Activated CD8-positive, alpha-beta T cell treated with anti-CD3 and anti-CD28 coated beads, Interleukin-2, amount 10 ng/mL, durations not matched to agents 7 days and 5 days (primary cell): ENCODE measurements at regions not wholly inside any gene's neighbourhood (a gene's known extent, or its start where the extent isn't known, plus 50 kb on each side); places are given as distances from the start of the nearest gene placed in this dataset.

Experiments
- ATAC-seq: fragments of 150-1000 bp; cut with Tn5 transposase; one replicate; pipeline ENCODE4 v1.10.0; 2021; ENCODE audit warnings: moderate library complexity
- CTCF ChIA-PET: fragments of 350-600 bp; sonication (Branson Sonifier 250); formaldehyde crosslinking; loops from one replicate; lab custom pipeline; 2021; ENCODE audit warnings: antibody characterized with exemption; lab: Charles Lee
- POLR2A ChIA-PET: fragments of 350-600 bp; sonication (Branson Sonifier 250); formaldehyde crosslinking; loops from one replicate; lab custom pipeline; 2021; ENCODE audit warnings: antibody characterized with exemption; lab: Charles Lee
- DNase-seq: peaks from one replicate; pipeline ENCODE4 v3.0.0-alpha.2; 2020
- H3K27ac Mint-ChIP-seq: one replicate; pipeline ENCODE4 v1.8.0; 2021; ENCODE audit warnings: mild to moderate bottlenecking, mixed read lengths
- H3K27me3 Mint-ChIP-seq: one replicate; pipeline ENCODE4 v1.8.0; 2021; ENCODE audit warnings: low read depth, mixed read lengths
- H3K36me3 Mint-ChIP-seq: one replicate; pipeline ENCODE4 v1.8.0; 2021; ENCODE audit warnings: low read depth, mixed read lengths
- H3K4me1 Mint-ChIP-seq: one replicate; pipeline ENCODE4 v1.8.0; 2021; ENCODE audit warnings: low read depth, mixed read lengths
- H3K4me3 Mint-ChIP-seq: one replicate; pipeline ENCODE4 v1.8.0; 2021; ENCODE audit warnings: mild to moderate bottlenecking, mixed read lengths
- H3K9me3 Mint-ChIP-seq: one replicate; pipeline ENCODE4 v1.8.0; 2022; ENCODE audit warnings: mixed read lengths; ENCODE audit not compliant: insufficient read depth

DNA sequence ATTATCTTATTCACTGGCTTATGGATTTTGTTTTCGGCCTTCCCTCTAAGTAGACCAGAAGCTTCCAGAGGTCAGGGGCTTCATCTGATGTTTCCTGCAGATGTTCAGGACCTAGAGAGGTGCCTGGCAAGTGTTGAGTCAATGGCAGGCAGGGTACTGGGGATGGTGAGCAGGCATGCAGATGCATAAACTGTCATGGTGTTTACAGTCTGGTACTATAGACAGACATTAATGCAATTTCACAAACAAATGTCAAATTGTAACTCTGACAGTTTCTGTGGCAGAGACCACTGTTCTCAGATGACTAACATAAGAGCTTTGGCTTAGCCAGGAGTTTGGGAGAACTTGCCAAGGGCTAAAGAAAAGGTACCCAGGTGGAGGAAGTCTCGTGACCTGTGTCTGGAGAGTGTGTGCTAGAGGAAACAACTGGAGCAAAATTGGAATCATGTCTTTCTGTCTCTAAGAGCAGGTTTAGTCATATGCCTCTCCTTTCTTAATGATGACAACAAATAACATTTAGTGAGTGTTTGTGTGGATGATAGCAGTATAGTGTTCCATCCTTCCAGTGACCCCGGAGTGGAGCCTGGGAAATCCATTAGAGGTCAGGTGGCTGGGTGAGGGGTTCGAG is 53.7 kb upstream of the TRAK1 start:
- Mint-ChIP-seq H3K4me3 (no peak overlapping the region), H3K27ac (no peak overlapping the region), H3K4me1 (no peaks in the 10 kb centered on the region), H3K9me3 (no peaks in the 10 kb centered on the region), H3K36me3 (peaks cover 10% of the 10 kb centered on the region), H3K27me3 (no peaks in the 10 kb centered on the region)
- ChIA-PET POLR2A (interaction anchor here (0.6 kb wide), 1 partner anchor 1632 kb away, joined by 3 read pairs; no protein-coding TSS in a partner anchor), CTCF (no interaction called here)
- DNase-seq, result no peak
- ATAC-seq, result no peak

DNA sequence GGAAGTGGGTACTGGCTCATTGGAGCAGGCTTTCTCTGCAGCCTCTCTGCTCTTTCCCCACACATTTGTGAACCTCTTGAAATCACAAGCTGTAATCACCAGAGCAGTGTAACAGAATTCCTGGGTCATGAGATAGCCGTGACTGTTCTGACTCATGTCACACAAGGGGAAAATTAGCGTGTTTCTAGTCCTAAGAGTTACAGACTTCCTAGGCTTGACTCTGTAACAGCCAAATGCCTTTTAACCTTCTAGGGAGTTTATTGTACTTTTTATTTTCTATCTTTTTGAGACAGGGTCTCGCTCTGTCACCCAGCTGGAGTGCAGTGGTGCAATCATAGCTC is 54.7 kb upstream of the TRAK1 start:
- POLR2A ChIA-PET, result interaction anchor here (0.7 to 1.0 kb wide), 2 partner anchors 14 to 24 kb away, joined by 3 read pairs; no protein-coding TSS in a partner anchor
- no peak overlapping the region for H3K27ac Mint-ChIP-seq
- CTCF ChIA-PET, result interaction anchor here (0.6 kb wide), 1 partner anchor 64 kb away, joined by 3 read pairs; no protein-coding TSS in a partner anchor

GRCh38 chr3:42035816-42036482 is 55.2 kb upstream of the TRAK1 start:
- no peak overlapping the region for H3K27ac Mint-ChIP-seq
- CTCF ChIA-PET, result no interaction called here
- no peak overlapping the region for H3K4me3 Mint-ChIP-seq
- DNase-seq, result no peak
- H3K9me3 Mint-ChIP-seq, result no peaks in the 10 kb centered on the region
- H3K4me1 Mint-ChIP-seq, result no peaks in the 10 kb centered on the region
- no peaks in the 10 kb centered on the region for H3K27me3 Mint-ChIP-seq
- H3K36me3 Mint-ChIP-seq, result peaks cover 10% of the 10 kb centered on the region
- POLR2A ChIA-PET, result interaction anchor here (0.7 to 1.0 kb wide), 2 partner anchors 14 to 23 kb away, joined by 3 read pairs; no protein-coding TSS in a partner anchor
- ATAC-seq, result no peak

More for the DNA sequence above, 54.7 kb upstream of the TRAK1 start:
- Mint-ChIP-seq H3K4me1 (no peaks in the 10 kb centered on the region), H3K27me3 (no peaks in the 10 kb centered on the region), H3K9me3 (no peaks in the 10 kb centered on the region), H3K4me3 (no peak overlapping the region), H3K36me3 (peaks cover 10% of the 10 kb centered on the region)
- ATAC-seq (no peak), DNase-seq (no peak)

GRCh38 chr3:42035007-42035406 is 56.1 kb upstream of the TRAK1 start:
- H3K4me1 Mint-ChIP-seq, result no peaks in the 10 kb centered on the region
- DNase-seq, result no peak
- ATAC-seq, result no peak
- no peaks in the 10 kb centered on the region for H3K27me3 Mint-ChIP-seq
- no peak overlapping the region for H3K27ac Mint-ChIP-seq
- ChIA-PET POLR2A (no interaction called here), CTCF (no interaction called here)
- no peaks in the 10 kb centered on the region for H3K9me3 Mint-ChIP-seq
- H3K36me3 Mint-ChIP-seq, result peaks cover 10% of the 10 kb centered on the region
- H3K4me3 Mint-ChIP-seq, result no peak overlapping the region

DNA sequence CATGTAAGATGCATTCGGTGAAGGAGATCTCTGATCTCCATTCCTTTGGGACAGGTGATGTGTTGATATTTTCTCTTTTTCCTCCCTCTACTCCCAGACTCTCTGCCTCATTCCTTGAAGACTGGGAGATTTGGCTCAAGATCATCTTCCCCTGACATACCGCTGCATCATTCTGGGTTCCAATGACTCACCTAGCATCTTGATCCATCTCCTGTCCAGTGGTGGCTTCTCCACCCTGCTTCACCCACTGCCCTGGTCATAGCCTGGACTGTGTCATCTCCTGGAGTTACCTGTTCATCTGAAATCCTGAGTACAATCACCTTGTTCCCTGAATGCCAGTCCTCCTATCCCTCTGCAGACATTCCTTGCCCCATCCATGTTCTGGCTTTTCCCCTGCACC is 57.4 kb upstream of the TRAK1 start:
- CTCF ChIA-PET, result no interaction called here
- Mint-ChIP-seq H3K27ac (no peak overlapping the region), H3K4me3 (no peak overlapping the region), H3K4me1 (no peaks in the 10 kb centered on the region), H3K9me3 (no peaks in the 10 kb centered on the region), H3K27me3 (no peaks in the 10 kb centered on the region), H3K36me3 (peaks cover 7% of the 10 kb centered on the region)
- ATAC-seq (no peak), DNase-seq (no peak)
- POLR2A ChIA-PET, result no interaction called here

GRCh38 chr3:42032693-42033349 is 58.3 kb upstream of the TRAK1 start:
- H3K9me3 Mint-ChIP-seq, result no peaks in the 10 kb centered on the region
- ATAC-seq (no peak), DNase-seq (no peak)
- no peak overlapping the region for H3K4me3 Mint-ChIP-seq
- H3K27ac Mint-ChIP-seq, result no peak overlapping the region
- H3K4me1 Mint-ChIP-seq, result no peaks in the 10 kb centered on the region
- ChIA-PET POLR2A (no interaction called here), CTCF (no interaction called here)
- H3K27me3 Mint-ChIP-seq, result no peaks in the 10 kb centered on the region
- peaks cover 7% of the 10 kb centered on the region for H3K36me3 Mint-ChIP-seq

- no peak for DNase-seq
- no peaks in the 10 kb centered on the region for H3K4me1 Mint-ChIP-seq
- ChIA-PET POLR2A (no interaction called here), CTCF (no interaction called here)
- H3K27ac Mint-ChIP-seq, result no peak overlapping the region
- H3K4me3 Mint-ChIP-seq, result no peak overlapping the region
- no peaks in the 10 kb centered on the region for H3K27me3 Mint-ChIP-seq
- no peaks in the 10 kb centered on the region for H3K9me3 Mint-ChIP-seq
- H3K36me3 Mint-ChIP-seq, result peaks cover 7% of the 10 kb centered on the region
- no peak for ATAC-seq
Measured at GRCh38 chr3:42031808-42032480, 59.2 kb upstream of the TRAK1 start.

DNA sequence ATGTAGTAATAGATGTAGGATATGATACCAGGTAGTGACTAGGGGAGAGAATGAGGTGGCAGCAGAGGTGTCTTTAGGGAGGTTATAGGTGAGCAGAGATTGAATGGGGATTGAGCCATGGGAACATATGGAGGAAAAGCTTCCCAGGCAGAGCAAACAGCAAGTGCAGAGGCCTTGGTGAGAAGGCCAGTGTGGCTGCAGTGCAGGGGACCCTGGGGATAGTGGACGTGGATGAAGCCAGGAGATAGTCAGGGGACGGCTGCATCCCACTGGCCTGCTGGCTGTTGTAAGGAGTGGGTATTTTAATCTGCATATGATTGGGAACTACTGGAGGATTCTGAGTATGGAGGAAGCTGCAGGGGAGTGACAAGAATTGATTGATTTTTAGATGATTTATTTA is 62.7 kb upstream of the TRAK1 start:
- no peaks in the 10 kb centered on the region for H3K9me3 Mint-ChIP-seq
- ATAC-seq (no peak), DNase-seq (no peak)
- H3K36me3 Mint-ChIP-seq, result no peaks in the 10 kb centered on the region
- ChIA-PET CTCF (no interaction called here), POLR2A (no interaction called here)
- H3K27me3 Mint-ChIP-seq, result no peaks in the 10 kb centered on the region
- H3K4me3 Mint-ChIP-seq, result no peak overlapping the region
- H3K4me1 Mint-ChIP-seq, result peaks cover 26% of the 10 kb centered on the region
- H3K27ac Mint-ChIP-seq, result no peak overlapping the region

GRCh38 chr3:42027571-42027970 is 63.6 kb upstream of the TRAK1 start:
- no peak for DNase-seq
- POLR2A ChIA-PET, result no interaction called here
- no peak for ATAC-seq
- H3K9me3 Mint-ChIP-seq, result no peaks in the 10 kb centered on the region
- H3K4me1 Mint-ChIP-seq, result peaks cover 31% of the 10 kb centered on the region
- CTCF ChIA-PET, result interaction anchor here (1.0 kb wide), 1 partner anchor 164 kb away, joined by 3 read pairs; no protein-coding TSS in a partner anchor
- no peaks in the 10 kb centered on the region for H3K27me3 Mint-ChIP-seq
- no peaks in the 10 kb centered on the region for H3K36me3 Mint-ChIP-seq
- H3K4me3 Mint-ChIP-seq, result no peak overlapping the region
- no peak overlapping the region for H3K27ac Mint-ChIP-seq

DNA sequence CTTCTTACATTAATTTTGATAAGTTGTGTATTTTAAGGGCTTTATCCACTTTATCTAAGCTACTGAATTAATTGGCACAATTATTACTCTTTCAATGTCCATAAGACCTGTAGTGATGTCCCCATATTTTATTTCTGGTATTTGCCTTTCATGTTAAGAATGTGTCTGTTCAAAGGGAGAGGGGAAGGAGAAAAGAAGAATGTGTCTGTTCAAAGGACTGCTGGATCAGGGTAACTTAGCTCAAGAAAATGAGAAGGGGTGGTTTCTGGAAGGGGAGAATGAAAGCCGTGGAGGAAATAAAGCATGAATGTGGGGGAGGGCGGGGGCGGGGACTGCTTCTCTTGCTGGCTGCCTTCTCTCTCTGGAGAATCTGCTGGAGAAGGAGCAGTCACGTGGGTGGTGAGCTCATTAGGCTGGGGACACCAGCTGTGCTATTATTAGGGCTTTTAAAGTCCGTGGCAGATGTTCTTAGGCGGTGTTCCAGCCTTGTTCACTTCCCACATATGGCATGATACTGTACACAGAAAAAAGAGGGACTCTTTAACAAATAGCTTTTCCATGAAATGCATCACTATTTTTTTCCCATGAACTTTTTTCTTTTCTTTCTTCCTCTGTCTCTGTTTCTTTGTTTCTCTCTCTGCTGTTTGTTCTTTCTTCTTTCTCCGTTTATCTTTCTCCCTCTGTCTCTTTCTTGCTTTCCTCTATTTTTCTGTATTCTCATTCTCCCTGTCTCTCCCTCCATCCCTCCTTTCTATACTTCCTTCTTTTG is 63.7 kb upstream of the ULK4 start:
- ATAC-seq (no peak), DNase-seq (no peak)
- no peak overlapping the region for H3K27ac Mint-ChIP-seq
- POLR2A ChIA-PET, result interaction anchor here (0.8 kb wide), 1 partner anchor 16 kb away, joined by 3 read pairs; no protein-coding TSS in a partner anchor
- no peaks in the 10 kb centered on the region for H3K27me3 Mint-ChIP-seq
- CTCF ChIA-PET, result interaction anchor here (1.0 to 1.8 kb wide), 3 partner anchors 11 to 166 kb away, joined by 3 to 8 read pairs (median 4); no protein-coding TSS in a partner anchor
- no peaks in the 10 kb centered on the region for H3K9me3 Mint-ChIP-seq
- H3K4me3 Mint-ChIP-seq, result no peak overlapping the region
- H3K36me3 Mint-ChIP-seq, result no peaks in the 10 kb centered on the region
- peaks cover 36% of the 10 kb centered on the region for H3K4me1 Mint-ChIP-seq
